Spleen (tissue), 7 donors: ENCODE measurements at regions not wholly inside any gene's neighbourhood (a gene's known extent, or its start where the extent isn't known, plus 50 kb on each side); places are given as distances from the start of the nearest gene placed in this dataset.

Experiments
- CTCF ChIP-seq, 11 experiments: fragments of 200-600 bp in 7 of 11; fragments of 450-650 bp in 4 of 11; sonication (generic) in 4 of 11; IDR thresholded peaks in 8 of 11; conservative IDR thresholded peaks in 3 of 11; 1 replicate in 7 of 11; 2 replicates in 4 of 11; pipeline versions ENCODE4 v1.4.0 to v1.8.0; 2016 to 2021; ENCODE audit warnings: antibody characterized with exemption in 11 of 11, inconsistent platforms in 4 of 11, mild to moderate bottlenecking in 1 of 11
- POLR2A ChIP-seq, 3 donors: fragments of 450-650 bp; IDR thresholded peaks; one replicate each; pipeline ENCODE4 v1.5.1; 2017; ENCODE audit warnings: antibody characterized with exemption in 3 of 3, mild to moderate bottlenecking in 1 of 3
- donor health status: DM: no; HTN: no; CAD: no; lungs with moderate emphysema.
- donor health status: DM: no; HTN: no; CAD: no.
- donor health status: DM: no; HTN: no; CAD: no.

- no peak for TF ChIP-seq POLR2A (IDR thresholded peaks at IDR 0.05)
- no peak for TF ChIP-seq CTCF (IDR thresholded peaks at IDR 0.05 in 8 of 11, conservative IDR thresholded peaks at IDR 0.05 in 3 of 11)
These were observed 123.4 kb upstream of the ROPN1 start for GRCh38 chr3:124115279-124115678.
